ENCODE measurements at regions not wholly inside any gene's neighbourhood (a gene's known extent, or its start where the extent isn't known, plus 50 kb on each side); places are given as distances from the start of the nearest gene placed in this dataset.
A peak's percentile ranks its signal among the peaks of the same experiment; 100 is the strongest.

- CTCF ChIA-PET = no interaction called here
- no peak for DNase-seq (ENCODE audit: low read depth, low spot score)
- H3K4me3 ChIP-seq (ENCODE audit: low read depth, low read length) = no peak overlapping the region
- POLR2A ChIA-PET = no interaction called here
- TF ChIP-seq CTCF (IDR thresholded peaks at IDR 0.05; ENCODE audit: insufficient read depth, low read length, missing control alignments) = no peak
Measured at GRCh38 chr2:238682536-238682935, 165.3 kb upstream of the TWIST2 start.

GRCh38 chr2:238684362-238685326, 163.2 kb upstream of the TWIST2 start:
- H3K4me3 ChIP-seq (ENCODE audit: low read depth, low read length) = no peak overlapping the region
- no peak for TF ChIP-seq CTCF (IDR thresholded peaks at IDR 0.05; ENCODE audit: insufficient read depth, low read length, missing control alignments)
- ChIA-PET CTCF (interaction anchor here (1.4 kb wide), 1 partner anchor 12 kb away, joined by 4 read pairs; no protein-coding TSS in a partner anchor), POLR2A (no interaction called here)
- DNase-seq (ENCODE audit: low read depth, low spot score) = peak; percentile 83

GRCh38 chr2:238685327-238685709, 162.6 kb upstream of the TWIST2 start:
- H3K4me3 ChIP-seq (ENCODE audit: low read depth, low read length) = no peak overlapping the region
- no peak for DNase-seq (ENCODE audit: low read depth, low spot score)
- POLR2A ChIA-PET = no interaction called here
- TF ChIP-seq CTCF (IDR thresholded peaks at IDR 0.05; ENCODE audit: insufficient read depth, low read length, missing control alignments) = no peak
- CTCF ChIA-PET = interaction anchor here (1.4 kb wide), 1 partner anchor 11 kb away, joined by 4 read pairs; no protein-coding TSS in a partner anchor

- TF ChIP-seq CTCF (IDR thresholded peaks at IDR 0.05; ENCODE audit: insufficient read depth, low read length, missing control alignments) = no peak
- POLR2A ChIA-PET = no interaction called here
Measured at GRCh38 chr2:238685713-238686112, 162.2 kb upstream of the TWIST2 start.

GRCh38 chr2:238686223-238686622, 161.7 kb upstream of the TWIST2 start:
- no peak for DNase-seq (ENCODE audit: low read depth, low spot score)
- CTCF ChIA-PET = interaction anchor here (1.4 kb wide), 1 partner anchor 172 kb away, joined by 3 read pairs; no protein-coding TSS in a partner anchor
- POLR2A ChIA-PET = no interaction called here
- H3K4me3 ChIP-seq (ENCODE audit: low read depth, low read length) = no peak overlapping the region
- TF ChIP-seq CTCF (IDR thresholded peaks at IDR 0.05; ENCODE audit: insufficient read depth, low read length, missing control alignments) = no peak

More at GRCh38 chr2:238685713-238686112, 162.2 kb upstream of the TWIST2 start:
- CTCF ChIA-PET = interaction anchor here (1.4 kb wide), 1 partner anchor 172 kb away, joined by 3 read pairs; no protein-coding TSS in a partner anchor
- H3K4me3 ChIP-seq (ENCODE audit: low read depth, low read length) = no peak overlapping the region
- no peak for DNase-seq (ENCODE audit: low read depth, low spot score)
